ENCODE measurements at regions not wholly inside any gene's neighbourhood (a gene's known extent, or its start where the extent isn't known, plus 50 kb on each side); places are given as distances from the start of the nearest gene placed in this dataset.

- no peak for TF ChIP-seq CTCF (IDR thresholded peaks at IDR 0.05 in 4 of 5, conservative IDR thresholded peaks at IDR 0.05 in 1 of 5)
- no peak for TF ChIP-seq POLR2A (IDR thresholded peaks at IDR 0.05)
These were observed 509.7 kb downstream of the SMARCA1 start for GRCh38 chrX:129013574-129013973.
